Natural killer cell treated with Interleukin-12 subunit alpha and Interleukin-12 subunit beta and Interleukin-15 and Interleukin-18, amount 100 ng/mL, for 72 hours (primary cell): ENCODE measurements at regions not wholly inside any gene's neighbourhood (a gene's known extent, or its start where the extent isn't known, plus 50 kb on each side); places are given as distances from the start of the nearest gene placed in this dataset.
"Not testable (repeated sequence)": the region's sequence is repeated elsewhere in the genome, so short reads cannot be mapped to it uniquely, and the experiment has no call there.

Experiments
- ATAC-seq, 2 donors: fragments of 150-1000 bp; cut with Tn5 transposase in 1 of 2; sonication (Bioruptor Pico), chemical (Tn5 transposase) in 1 of 2; 2 replicates each; pipeline ENCODE4 v1.10.0; 2021
- DNase-seq: peaks from one replicate; pipeline ENCODE4 v3.0.0; 2022; ENCODE audit warnings: low spot score
- H3K27ac Mint-ChIP-seq, 2 donors: 1 replicate in 1 of 2; 2 replicates in 1 of 2; pipeline ENCODE4 v1.8.0; 2022; ENCODE audit warnings: mixed read lengths in 2 of 2, mild to moderate bottlenecking in 1 of 2, moderate library complexity in 1 of 2
- H3K27me3 Mint-ChIP-seq, 2 donors: 1 replicate in 1 of 2; 2 replicates in 1 of 2; pipeline ENCODE4 v1.8.0; 2022; ENCODE audit warnings: mixed read lengths in 2 of 2
- H3K36me3 Mint-ChIP-seq: one replicate; pipeline ENCODE4 v1.8.0; 2022; ENCODE audit warnings: mixed read lengths
- H3K4me1 Mint-ChIP-seq, 2 donors: 1 replicate in 1 of 2; 2 replicates in 1 of 2; pipeline ENCODE4 v1.8.0; 2022; ENCODE audit warnings: low read depth in 2 of 2, mixed read lengths in 2 of 2, mild to moderate bottlenecking in 1 of 2
- H3K4me3 Mint-ChIP-seq: one replicate; pipeline ENCODE4 v1.8.0; 2022; ENCODE audit warnings: mixed read lengths
- H3K9me3 Mint-ChIP-seq: 2 replicates; pipeline ENCODE4 v1.8.0; 2022; ENCODE audit warnings: mixed read lengths

DNA sequence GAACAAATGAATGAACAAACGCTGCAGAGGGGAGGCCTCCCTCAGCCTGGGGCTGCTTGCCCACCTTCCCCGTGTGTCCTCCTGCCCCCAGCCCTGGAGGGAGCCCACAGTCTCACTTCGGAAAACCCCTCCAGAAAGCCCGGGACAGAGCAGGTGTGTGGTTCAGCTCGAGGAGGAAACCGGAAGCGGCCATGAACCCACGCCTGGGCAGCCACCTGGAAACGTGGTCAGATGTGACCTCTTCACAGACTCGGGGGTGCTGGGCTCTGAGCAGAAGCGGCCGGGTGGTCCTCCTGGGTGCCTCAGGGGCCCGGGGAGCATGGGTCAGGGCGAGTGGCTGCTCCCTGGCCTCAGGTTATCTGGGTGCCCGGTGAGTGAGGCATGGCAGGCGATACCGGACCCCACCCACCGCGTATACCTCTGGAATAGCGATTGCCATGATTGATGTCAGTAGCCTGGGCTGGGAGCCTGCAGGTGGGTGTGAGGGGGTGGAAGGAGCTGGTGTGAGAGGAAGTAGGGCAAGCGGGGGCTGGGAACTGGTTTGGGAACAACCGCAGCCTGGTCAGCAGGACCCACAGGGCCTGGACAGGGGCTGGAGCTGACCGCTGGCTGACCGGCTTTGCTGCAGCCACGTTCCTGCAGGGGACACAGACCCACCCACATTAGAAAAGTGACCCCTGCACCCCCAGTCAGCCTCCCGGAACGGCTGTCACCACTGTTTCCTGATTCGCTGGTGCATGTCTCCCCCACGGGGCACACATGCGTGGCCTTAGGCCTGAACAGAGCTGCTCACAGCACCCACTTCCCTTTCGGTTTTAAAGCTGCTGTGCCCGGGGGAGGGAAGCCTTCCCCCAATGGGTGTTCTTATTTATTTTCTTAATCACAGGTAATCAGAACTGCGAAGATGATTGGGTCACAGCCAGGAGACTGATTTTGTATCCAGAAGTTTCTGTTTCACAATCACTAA lies 5465.1 kb upstream of the TPTE start:
- ATAC-seq: peak; percentile 67
- DNase-seq, H3K4me3 Mint-ChIP-seq, H3K27me3 Mint-ChIP-seq, H3K9me3 Mint-ChIP-seq, H3K27ac Mint-ChIP-seq, H3K36me3 Mint-ChIP-seq, H3K4me1 Mint-ChIP-seq: not testable (repeated sequence)

DNA sequence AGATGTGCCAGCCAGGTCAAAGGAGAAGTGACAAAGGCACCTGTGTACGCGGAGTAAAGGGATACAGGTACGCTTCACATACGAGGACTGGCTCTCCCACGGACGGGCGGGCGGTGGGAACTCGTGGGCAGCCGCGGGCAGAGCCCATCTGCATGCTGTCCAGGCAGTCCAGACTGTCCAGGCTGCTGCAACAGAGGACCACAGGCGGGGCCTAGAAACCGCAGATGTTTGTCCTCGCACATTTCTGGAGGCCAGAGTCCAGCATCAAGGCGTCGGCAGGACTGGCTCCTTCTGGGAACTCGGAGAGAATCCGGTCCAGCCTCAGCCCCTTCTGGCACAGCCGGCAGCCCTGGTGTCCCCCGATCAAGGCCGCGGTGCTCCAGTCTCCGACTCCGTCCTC lies 5464.3 kb upstream of the TPTE start:
- not testable (repeated sequence) for H3K9me3 Mint-ChIP-seq, H3K4me3 Mint-ChIP-seq, DNase-seq, ATAC-seq, H3K4me1 Mint-ChIP-seq, H3K27ac Mint-ChIP-seq, H3K27me3 Mint-ChIP-seq, H3K36me3 Mint-ChIP-seq

DNA sequence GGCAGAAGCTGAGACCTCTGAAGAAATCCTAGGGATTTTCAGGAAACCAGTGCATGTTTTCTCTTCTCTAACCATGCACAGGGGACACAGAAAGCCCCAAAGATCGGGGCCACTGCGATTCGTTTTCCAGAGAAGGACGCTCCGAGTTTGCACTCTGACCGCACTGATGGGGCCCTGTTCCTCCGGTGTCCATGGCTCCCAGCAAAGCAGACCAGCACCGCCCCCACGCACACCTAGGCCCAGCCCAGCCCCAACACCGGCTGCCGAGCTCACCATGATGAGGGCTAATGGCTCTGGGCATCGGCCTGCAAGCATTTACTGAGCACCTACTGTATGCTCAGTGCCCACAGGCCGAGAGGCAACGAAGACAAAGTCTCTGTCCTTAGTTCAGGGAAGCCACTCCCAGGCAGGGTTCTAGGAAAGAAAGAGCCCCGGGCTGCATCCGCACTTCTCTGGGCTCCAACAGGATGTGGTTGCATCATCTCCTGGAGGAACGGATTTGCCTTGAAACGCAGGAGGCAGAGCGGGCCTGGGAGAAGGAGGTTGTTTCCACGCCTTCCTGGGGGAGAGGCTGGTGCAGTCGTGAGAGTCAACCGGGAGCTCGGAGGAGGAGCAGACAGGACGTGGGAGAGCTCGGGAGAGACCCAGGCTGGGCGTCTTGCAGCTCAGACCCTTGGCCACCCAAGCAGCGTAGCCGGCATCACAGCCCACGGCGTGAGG lies 5460.9 kb upstream of the TPTE start:
- not testable (repeated sequence) for H3K36me3 Mint-ChIP-seq, ATAC-seq, DNase-seq, H3K27ac Mint-ChIP-seq, H3K27me3 Mint-ChIP-seq, H3K4me3 Mint-ChIP-seq, H3K4me1 Mint-ChIP-seq, H3K9me3 Mint-ChIP-seq

DNA sequence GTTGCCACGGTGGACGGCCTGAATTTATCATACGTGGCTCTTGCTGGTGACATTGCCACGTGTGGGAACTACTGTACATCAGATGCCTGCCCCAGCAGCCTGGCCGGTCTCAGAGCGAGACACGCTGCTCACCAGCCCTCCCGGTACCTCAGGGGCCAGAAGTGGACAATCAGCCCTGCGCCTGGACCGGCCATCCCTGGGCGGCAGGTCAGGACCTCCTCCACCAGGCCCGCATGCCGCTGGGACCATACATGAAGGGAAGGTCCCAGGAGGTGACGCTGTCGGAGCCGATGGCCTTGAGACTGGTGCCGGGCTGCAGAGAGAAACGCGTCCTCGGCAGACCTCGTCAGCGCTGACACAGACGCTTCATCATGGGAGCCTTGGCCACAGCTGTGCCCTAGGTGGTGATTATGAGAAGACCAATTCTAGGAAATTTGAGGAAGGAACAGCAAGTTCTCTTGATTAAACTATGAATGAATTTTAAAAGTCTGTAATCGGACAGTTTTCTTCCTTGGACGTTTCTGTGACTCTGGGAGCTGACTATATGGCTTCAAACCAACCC lies 5456.7 kb upstream of the TPTE start:
- not testable (repeated sequence) for DNase-seq, H3K36me3 Mint-ChIP-seq, H3K27ac Mint-ChIP-seq, H3K27me3 Mint-ChIP-seq, H3K4me1 Mint-ChIP-seq, H3K4me3 Mint-ChIP-seq, ATAC-seq, H3K9me3 Mint-ChIP-seq

DNA sequence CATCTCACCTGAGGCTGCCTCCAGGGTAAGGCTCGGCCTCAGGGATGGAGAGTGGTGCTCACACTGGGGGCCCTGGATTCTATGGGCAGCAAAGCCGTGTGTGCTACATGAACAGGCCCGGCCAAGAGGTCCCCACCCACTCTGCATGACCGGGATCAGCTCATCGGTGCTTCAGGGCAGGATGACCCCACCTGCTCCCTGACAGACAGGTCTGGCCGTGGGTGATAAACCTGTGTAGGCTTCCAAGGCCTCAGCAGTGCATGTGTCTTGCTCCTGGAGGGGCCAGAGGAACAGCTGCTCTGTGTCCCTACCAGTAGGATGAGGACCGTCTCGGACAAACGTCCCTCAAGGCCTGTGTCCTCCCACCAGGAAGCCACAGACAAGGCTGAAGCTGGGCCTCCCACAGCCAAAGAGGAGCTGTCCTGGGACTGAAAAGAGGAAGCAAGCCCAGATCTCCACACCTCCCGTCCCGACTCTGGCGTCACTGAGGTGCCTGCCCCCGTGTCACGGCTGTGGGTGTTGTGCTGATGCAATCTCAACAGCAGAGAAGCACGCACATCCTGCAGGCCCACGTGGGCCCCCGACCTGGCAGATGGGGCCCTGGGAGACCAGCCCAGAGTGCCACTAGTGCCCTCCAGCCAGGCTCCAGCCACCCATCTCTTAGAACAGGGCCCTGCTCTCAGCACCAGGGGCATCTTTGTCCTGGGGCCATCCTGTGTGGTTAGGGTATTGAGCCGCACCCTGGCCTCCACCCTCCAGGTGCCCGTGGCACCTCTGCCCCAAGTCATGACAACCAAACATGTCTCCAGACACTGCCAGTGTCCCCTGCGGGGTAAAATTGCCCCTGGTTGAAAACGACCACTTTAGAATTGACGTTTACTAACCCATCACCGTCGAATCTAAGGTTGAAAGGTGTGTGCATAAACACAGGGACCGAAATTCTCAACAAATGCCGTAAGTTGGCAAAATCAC lies 5455.9 kb upstream of the TPTE start:
- not testable (repeated sequence) for H3K9me3 Mint-ChIP-seq, H3K36me3 Mint-ChIP-seq, H3K27me3 Mint-ChIP-seq, H3K4me1 Mint-ChIP-seq, H3K27ac Mint-ChIP-seq, DNase-seq, H3K4me3 Mint-ChIP-seq
- peak; percentile 67 to 93 for ATAC-seq

DNA sequence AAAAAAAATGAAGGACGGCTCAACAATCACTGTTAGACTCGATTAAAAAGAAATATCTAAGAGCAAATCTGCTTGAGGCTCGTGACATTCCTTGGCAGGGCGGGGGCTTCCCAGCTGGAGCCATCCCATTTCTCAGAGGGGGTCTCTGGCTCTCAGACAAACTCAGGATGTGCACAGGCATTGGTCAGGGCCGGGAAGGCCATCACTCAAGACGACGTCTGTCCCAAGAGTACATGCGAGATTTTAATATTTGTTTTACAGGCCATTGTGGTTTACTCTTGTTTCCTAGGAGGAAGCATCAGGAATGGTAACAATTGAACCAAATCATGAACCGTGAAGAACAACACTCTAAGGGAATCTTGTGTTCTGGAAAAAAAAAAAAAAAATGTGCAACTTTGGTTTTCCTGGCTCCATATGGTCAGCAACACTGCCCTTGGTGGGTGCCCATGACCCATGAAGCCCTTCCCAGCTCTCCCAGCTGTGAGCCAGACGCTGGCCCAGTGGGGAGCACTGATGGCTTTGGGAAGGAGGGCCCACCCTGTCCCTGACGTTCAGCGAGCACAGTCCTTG lies 5454.6 kb upstream of the TPTE start:
- H3K4me3 Mint-ChIP-seq, H3K4me1 Mint-ChIP-seq, H3K9me3 Mint-ChIP-seq, DNase-seq, H3K27ac Mint-ChIP-seq, H3K36me3 Mint-ChIP-seq, ATAC-seq, H3K27me3 Mint-ChIP-seq: not testable (repeated sequence)

DNA sequence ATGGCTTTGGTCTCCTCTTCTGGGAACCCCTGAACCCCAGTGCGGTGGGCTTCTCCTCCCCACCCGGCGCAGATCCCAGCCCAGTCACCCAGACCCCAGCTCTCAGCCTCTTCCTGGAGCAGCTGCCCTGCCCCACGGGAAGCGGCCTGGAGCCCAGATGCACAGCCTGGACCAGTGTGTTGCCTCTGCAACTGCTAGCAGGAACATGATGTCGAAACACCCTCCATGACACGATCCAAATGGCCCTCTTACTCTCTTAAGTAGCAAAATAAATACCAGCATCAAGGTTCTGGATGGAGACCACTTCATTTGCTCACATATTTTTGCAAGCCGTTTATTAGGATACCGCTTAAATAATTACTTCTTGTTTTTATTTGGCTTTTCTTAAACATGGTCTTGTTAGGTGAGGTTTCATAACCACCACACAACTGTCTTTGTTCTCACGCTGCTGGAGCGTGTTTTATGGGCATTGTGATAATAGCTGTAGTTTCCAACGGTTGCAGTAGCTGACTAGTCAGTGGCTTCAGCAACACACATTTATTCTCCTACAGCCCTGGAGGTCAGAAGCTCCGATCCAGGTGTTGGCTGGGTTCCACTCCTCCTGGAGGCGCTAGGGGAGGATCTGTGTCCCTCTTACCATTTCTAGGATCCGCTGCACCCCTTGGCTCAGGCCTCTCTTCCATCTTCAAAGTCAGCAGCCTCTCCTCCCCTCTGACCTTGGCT lies 5453.9 kb upstream of the TPTE start:
- not testable (repeated sequence) for H3K9me3 Mint-ChIP-seq, ATAC-seq, H3K27me3 Mint-ChIP-seq, H3K36me3 Mint-ChIP-seq, H3K4me3 Mint-ChIP-seq, DNase-seq, H3K4me1 Mint-ChIP-seq, H3K27ac Mint-ChIP-seq

DNA sequence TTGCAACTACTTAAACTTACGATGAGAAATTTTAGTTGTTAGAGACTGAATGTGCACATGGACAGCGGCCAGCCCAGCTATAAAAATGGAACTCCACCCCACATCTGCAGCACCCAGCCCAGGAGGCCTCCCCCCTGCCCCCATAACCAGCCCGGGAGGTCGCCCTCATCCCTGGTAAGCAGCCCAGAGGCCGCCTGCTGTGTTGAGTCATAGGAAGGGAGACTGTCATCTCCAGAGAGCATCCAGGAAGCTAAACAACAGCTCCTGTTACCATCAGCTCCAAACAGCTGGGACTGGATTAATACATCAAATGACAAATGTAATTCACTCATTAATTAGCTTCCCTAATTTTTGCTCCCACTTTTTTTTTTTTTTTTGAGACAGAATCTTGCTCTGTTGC lies 5452.7 kb upstream of the TPTE start:
- not testable (repeated sequence) for H3K27me3 Mint-ChIP-seq, H3K4me3 Mint-ChIP-seq, H3K9me3 Mint-ChIP-seq, DNase-seq, H3K36me3 Mint-ChIP-seq, ATAC-seq, H3K27ac Mint-ChIP-seq, H3K4me1 Mint-ChIP-seq

DNA sequence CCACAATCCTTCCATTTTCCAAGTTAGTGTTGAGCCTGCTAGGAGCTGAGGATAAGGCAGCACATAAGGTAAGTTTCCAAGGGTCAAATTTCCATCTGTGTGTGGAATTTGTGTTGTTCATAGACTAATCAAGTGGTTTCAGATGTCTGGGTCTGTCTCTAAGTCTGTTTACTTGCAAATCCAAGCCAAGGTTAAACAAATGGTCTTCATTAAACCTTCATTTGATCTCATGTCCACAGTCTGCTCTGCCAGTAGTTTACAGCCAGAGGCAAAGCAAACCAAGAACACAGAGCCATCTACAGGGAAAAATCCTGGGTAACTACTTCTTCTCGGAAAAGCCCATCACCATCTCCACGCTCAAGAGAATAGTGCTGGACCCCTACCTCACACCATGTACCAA lies 5450.2 kb upstream of the TPTE start:
- H3K27ac Mint-ChIP-seq, DNase-seq, ATAC-seq, H3K4me1 Mint-ChIP-seq, H3K27me3 Mint-ChIP-seq, H3K9me3 Mint-ChIP-seq, H3K36me3 Mint-ChIP-seq, H3K4me3 Mint-ChIP-seq: not testable (repeated sequence)

DNA sequence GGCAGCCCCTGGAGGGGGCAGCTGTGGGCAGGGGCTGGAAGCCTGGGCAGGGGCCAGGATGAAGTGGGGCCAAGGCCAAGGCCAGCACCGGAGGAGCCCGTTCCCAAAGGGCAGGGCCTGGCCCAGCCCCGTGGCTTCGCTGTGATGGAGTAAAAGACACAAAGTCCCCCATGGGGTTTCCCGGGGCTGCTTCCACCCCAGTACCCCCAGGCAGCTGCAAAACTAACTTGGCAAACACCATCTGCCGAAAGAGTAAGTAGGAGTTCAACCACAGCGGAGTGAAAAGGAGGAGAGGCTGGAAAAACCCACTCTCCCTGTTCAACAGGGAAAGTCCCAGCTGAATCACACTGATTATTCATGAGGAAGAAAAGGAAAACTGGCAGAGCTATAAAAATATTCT lies 5444.5 kb upstream of the TPTE start:
- not testable (repeated sequence) for H3K4me1 Mint-ChIP-seq, H3K27ac Mint-ChIP-seq, H3K9me3 Mint-ChIP-seq, H3K27me3 Mint-ChIP-seq, ATAC-seq, H3K36me3 Mint-ChIP-seq, H3K4me3 Mint-ChIP-seq, DNase-seq

DNA sequence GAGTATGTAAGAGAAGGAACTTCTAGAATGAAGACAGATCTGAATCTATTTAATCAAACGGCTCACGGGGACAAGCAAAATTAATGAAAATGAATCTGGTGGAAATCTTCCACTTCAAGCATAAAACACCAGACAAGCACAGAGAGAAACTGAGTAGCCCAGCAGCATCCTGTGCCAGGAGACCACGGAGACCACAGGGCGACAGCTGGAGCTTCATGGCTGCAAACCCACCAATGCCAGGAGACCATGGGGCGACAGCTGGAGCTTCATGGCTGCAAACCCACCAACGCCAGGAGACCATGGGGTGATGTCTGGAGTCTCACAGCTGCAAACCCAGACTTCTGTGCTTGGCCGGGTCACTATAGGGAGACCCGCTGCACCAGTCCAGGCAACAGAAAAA lies 5442.0 kb upstream of the TPTE start:
- not testable (repeated sequence) for H3K36me3 Mint-ChIP-seq, H3K4me1 Mint-ChIP-seq, DNase-seq, H3K27ac Mint-ChIP-seq, H3K27me3 Mint-ChIP-seq, H3K4me3 Mint-ChIP-seq, H3K9me3 Mint-ChIP-seq, ATAC-seq

DNA sequence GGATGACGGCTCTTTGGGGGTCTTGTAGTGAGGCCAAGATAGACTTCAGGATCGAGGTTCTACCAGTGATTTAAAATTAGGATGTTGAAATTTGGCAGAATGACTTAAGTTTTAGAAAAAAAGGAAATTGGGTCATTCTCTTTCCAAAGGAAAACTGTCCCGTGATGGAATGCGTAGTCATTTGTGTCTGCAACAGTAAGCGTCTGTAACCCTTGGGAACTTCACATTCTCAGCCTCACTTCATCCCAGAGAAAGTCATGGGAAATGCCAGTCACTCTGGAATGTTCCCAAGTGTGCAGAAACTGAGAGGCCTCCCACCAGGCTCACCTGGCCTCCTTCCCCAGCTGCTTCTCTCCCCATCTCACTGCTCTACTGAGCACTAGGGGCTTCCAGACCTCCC lies 5441.4 kb upstream of the TPTE start:
- H3K9me3 Mint-ChIP-seq, H3K4me3 Mint-ChIP-seq, H3K27ac Mint-ChIP-seq, ATAC-seq, H3K27me3 Mint-ChIP-seq, H3K4me1 Mint-ChIP-seq, DNase-seq, H3K36me3 Mint-ChIP-seq: not testable (repeated sequence)

DNA sequence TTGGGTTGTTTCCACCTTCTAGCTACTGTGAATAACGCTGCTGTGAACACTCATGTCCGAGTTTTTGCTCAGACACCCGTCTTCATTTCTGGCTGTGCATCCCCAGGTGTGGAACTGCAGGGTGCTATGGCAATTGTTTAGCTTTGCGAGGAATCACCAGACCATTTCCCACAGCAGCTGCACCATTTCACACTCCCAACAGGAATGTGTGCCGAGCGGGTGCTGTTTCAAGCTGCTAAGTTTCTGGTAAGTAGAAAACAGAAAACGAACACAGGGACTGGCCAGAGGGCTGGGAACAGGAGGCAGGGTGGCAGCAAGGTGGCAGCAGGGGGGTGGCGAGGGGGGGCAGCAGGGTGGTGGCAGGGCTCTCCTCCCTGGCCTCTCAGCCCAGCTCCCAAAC lies 5437.1 kb upstream of the TPTE start:
- DNase-seq, H3K27me3 Mint-ChIP-seq, H3K4me3 Mint-ChIP-seq, H3K27ac Mint-ChIP-seq, H3K4me1 Mint-ChIP-seq, H3K36me3 Mint-ChIP-seq, ATAC-seq, H3K9me3 Mint-ChIP-seq: not testable (repeated sequence)
